ENCODE measurements at regions not wholly inside any gene's neighbourhood (a gene's known extent, or its start where the extent isn't known, plus 50 kb on each side); places are given as distances from the start of the nearest gene placed in this dataset.
A peak's percentile ranks its signal among the peaks of the same experiment; 100 is the strongest.

GRCh38 chr13:106433066-106433465, 102.4 kb downstream of the EFNB2 start:
- no peaks in the 10 kb centered on the region for H3K4me1 ChIP-seq
- no peak for TF ChIP-seq Cebpa-rat (IDR thresholded peaks at IDR 0.05)
- no peak overlapping the region for H3K27ac ChIP-seq
- H3K9ac ChIP-seq: no peak overlapping the region
- no peaks in the 10 kb centered on the region for H3K36me3 ChIP-seq
- no peaks in the 10 kb centered on the region for H3K9me3 ChIP-seq
- H3K27me3 ChIP-seq: no peaks in the 10 kb centered on the region
- H3K4me2 ChIP-seq: no peak overlapping the region
- H4K20me1 ChIP-seq: no peaks in the 10 kb centered on the region
- H3K4me3 ChIP-seq: no peak overlapping the region

DNA sequence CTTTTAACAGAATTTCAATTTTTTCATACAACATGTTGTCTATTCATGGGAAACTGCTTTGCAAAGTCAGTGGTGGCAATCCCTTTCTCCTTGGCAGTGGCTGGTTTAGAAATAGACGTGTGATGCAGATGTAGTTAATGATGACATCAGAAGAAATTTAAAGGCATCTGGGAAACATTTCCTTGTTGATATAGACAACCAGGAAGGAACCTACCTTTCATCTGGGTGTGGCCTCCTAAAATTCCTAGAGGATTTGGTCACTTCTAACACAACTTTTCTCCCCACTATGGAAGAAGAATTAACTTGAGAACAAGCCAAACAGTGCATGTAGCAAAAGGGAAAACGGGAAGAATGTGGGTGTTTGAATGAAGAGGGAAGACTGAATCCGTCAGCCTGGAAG, 102.8 kb downstream of the EFNB2 start:
- Histone ChIP-seq H3K4me2 (no peak overlapping the region), H3K27ac (no peak overlapping the region)

GRCh38 chr13:106426909-106427308, 108.6 kb downstream of the EFNB2 start:
- Histone ChIP-seq H4K20me1 (no peaks in the 10 kb centered on the region), H3K4me1 (no peaks in the 10 kb centered on the region), H3K4me2 (no peak overlapping the region), H3K4me3 (no peak overlapping the region), H3K27me3 (no peaks in the 10 kb centered on the region), H3K9ac (no peak overlapping the region), H3K27ac (no peak overlapping the region), H3K9me3 (no peaks in the 10 kb centered on the region), H3K36me3 (no peaks in the 10 kb centered on the region)
- TF ChIP-seq Cebpa-rat (IDR thresholded peaks at IDR 0.05): no peak

More for the DNA sequence above, 102.8 kb downstream of the EFNB2 start:
- TF ChIP-seq Cebpa-rat (IDR thresholded peaks at IDR 0.05): no peak
- no peaks in the 10 kb centered on the region for H3K9me3 ChIP-seq
- H3K4me3 ChIP-seq: no peak overlapping the region
- H3K27me3 ChIP-seq: no peaks in the 10 kb centered on the region
- no peak overlapping the region for H3K9ac ChIP-seq
- no peaks in the 10 kb centered on the region for H3K4me1 ChIP-seq
- no peaks in the 10 kb centered on the region for H4K20me1 ChIP-seq
- H3K36me3 ChIP-seq: no peaks in the 10 kb centered on the region

GRCh38 chr13:106425661-106426060, 109.8 kb downstream of the EFNB2 start:
- H3K27ac ChIP-seq: no peak overlapping the region
- no peaks in the 10 kb centered on the region for H3K36me3 ChIP-seq
- H3K9me3 ChIP-seq: no peaks in the 10 kb centered on the region
- H4K20me1 ChIP-seq: no peaks in the 10 kb centered on the region
- no peak overlapping the region for H3K4me2 ChIP-seq
- no peak overlapping the region for H3K9ac ChIP-seq
- H3K4me3 ChIP-seq: no peak overlapping the region
- no peak for TF ChIP-seq Cebpa-rat (IDR thresholded peaks at IDR 0.05)
- H3K4me1 ChIP-seq: no peaks in the 10 kb centered on the region
- H3K27me3 ChIP-seq: no peaks in the 10 kb centered on the region

DNA sequence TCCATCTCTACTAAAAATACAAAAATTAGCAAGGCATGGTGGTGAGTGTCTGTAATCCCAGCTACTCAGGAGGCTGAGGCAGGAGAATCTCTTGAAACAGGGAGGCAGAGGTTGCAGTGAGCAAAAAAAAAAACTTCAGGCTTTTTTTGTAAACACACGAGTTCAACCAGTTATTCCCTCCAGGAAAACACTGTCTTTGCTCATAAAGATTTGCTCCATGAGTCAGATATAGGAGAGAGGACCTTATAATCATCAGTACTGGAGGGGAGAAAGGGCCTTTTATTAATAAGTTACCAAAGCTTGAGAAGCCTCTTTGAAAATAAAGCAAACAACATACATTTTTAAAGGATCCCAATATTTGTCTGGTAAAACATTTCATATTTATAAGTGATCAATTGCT, 110.7 kb downstream of the EFNB2 start:
- Histone ChIP-seq H3K4me2 (no peak overlapping the region), H3K27ac (no peak overlapping the region), H3K4me1 (no peaks in the 10 kb centered on the region), H3K36me3 (no peaks in the 10 kb centered on the region), H3K4me3 (no peak overlapping the region), H3K27me3 (no peaks in the 10 kb centered on the region), H4K20me1 (no peaks in the 10 kb centered on the region), H3K9ac (no peak overlapping the region), H3K9me3 (no peaks in the 10 kb centered on the region)
- no peak for TF ChIP-seq Cebpa-rat (IDR thresholded peaks at IDR 0.05)

DNA sequence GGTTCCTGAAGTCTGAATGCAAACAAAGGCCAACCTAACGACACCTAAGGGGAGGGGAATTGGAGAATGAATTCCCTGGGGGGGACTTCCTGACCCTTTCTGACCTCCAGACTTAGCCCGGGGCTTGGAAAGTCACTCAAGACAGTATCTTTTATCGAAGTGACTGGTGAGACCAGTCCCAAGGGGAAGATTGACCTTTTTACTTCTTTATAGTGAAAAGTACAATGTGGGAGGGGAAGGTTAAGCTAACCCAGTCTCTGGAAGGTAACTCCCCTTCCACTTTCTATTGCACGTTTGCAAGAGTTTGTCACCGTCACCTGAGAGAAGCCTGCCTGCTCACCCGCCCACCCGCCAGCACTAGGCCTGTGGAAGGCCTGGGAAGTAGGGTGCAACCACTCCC, 111.9 kb downstream of the EFNB2 start:
- Histone ChIP-seq H3K27ac (no peak overlapping the region), H3K4me3 (no peak overlapping the region), H3K4me2 (no peak overlapping the region), H3K9me3 (no peaks in the 10 kb centered on the region), H4K20me1 (no peaks in the 10 kb centered on the region), H3K4me1 (no peaks in the 10 kb centered on the region), H3K9ac (no peak overlapping the region), H3K27me3 (no peaks in the 10 kb centered on the region), H3K36me3 (no peaks in the 10 kb centered on the region)
- TF ChIP-seq Cebpa-rat (IDR thresholded peaks at IDR 0.05): no peak

DNA sequence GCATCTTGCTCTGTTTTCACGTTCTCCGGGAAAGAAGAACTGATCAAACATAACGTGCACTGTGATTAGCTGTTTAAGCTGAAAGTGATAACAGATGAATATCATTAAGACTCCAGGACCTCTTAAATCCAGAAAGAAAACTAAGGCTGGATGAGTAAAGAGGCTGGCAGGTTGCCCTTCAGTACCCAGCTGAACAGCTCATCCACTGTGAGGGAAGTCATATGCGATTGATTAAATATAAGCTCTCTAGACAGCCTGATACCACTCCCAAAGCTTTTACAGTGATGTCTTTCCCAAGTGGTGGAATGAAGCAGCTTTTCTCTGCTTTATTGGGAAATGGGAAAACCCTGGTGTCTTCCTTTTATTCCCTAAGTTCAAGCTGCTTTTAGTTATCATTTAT, 116.9 kb downstream of the EFNB2 start:
- no peaks in the 10 kb centered on the region for H3K36me3 ChIP-seq
- H3K27me3 ChIP-seq: no peaks in the 10 kb centered on the region; the same call in 1 of the 2 replicates
- H3K27ac ChIP-seq: no peak overlapping the region
- no peaks in the 10 kb centered on the region for H3K9me3 ChIP-seq
- peaks cover 11% of the 10 kb centered on the region; the same call in 1 of the 2 replicates for H3K4me1 ChIP-seq
- TF ChIP-seq Cebpa-rat (IDR thresholded peaks at IDR 0.05): no peak
- H4K20me1 ChIP-seq: no peaks in the 10 kb centered on the region
- H3K4me2 ChIP-seq: no peak overlapping the region
- no peak overlapping the region for H3K4me3 ChIP-seq
- H3K9ac ChIP-seq: no peak overlapping the region

- H3K4me1 ChIP-seq: peaks cover 11% of the 10 kb centered on the region; the same call in 1 of the 2 replicates
- no peaks in the 10 kb centered on the region for H4K20me1 ChIP-seq
- TF ChIP-seq Cebpa-rat (IDR thresholded peaks at IDR 0.05): no peak
- H3K27ac ChIP-seq: no peak overlapping the region
- no peaks in the 10 kb centered on the region; the same call in 1 of the 2 replicates for H3K27me3 ChIP-seq
- no peaks in the 10 kb centered on the region for H3K36me3 ChIP-seq
- no peaks in the 10 kb centered on the region for H3K9me3 ChIP-seq
- peak overlapping the region; percentile 18; the same call in 1 of the 2 replicates for H3K4me2 ChIP-seq
- no peak overlapping the region for H3K9ac ChIP-seq
- H3K4me3 ChIP-seq: no peak overlapping the region
Measured at GRCh38 chr13:106417467-106418110, 117.9 kb downstream of the EFNB2 start.

- no peaks in the 10 kb centered on the region; the same call in 1 of the 2 replicates for H3K27me3 ChIP-seq
- H3K4me3 ChIP-seq: no peak overlapping the region
- no peak overlapping the region for H3K27ac ChIP-seq
- H3K4me2 ChIP-seq: no peak overlapping the region
- H3K36me3 ChIP-seq: no peaks in the 10 kb centered on the region
- TF ChIP-seq Cebpa-rat (IDR thresholded peaks at IDR 0.05): no peak
- H3K9me3 ChIP-seq: no peaks in the 10 kb centered on the region
- H3K4me1 ChIP-seq: peaks cover 11% of the 10 kb centered on the region; the same call in 1 of the 2 replicates
- H3K9ac ChIP-seq: no peak overlapping the region
- H4K20me1 ChIP-seq: no peaks in the 10 kb centered on the region
Measured at GRCh38 chr13:106416645-106417044, 118.8 kb downstream of the EFNB2 start.

GRCh38 chr13:106415971-106416370, 119.5 kb downstream of the EFNB2 start:
- Histone ChIP-seq H3K27ac (no peak overlapping the region), H3K4me1 (peaks cover 11% of the 10 kb centered on the region; the same call in 1 of the 2 replicates), H3K4me2 (no peak overlapping the region), H3K27me3 (no peaks in the 10 kb centered on the region; the same call in 1 of the 2 replicates), H3K9me3 (peaks cover 3% of the 10 kb centered on the region; the same call in 1 of the 2 replicates), H3K4me3 (no peak overlapping the region), H3K9ac (no peak overlapping the region), H3K36me3 (no peaks in the 10 kb centered on the region), H4K20me1 (no peaks in the 10 kb centered on the region)
- TF ChIP-seq Cebpa-rat (IDR thresholded peaks at IDR 0.05): no peak
